SK-N-SH treated with all-trans-retinoic acid at 6 μM for 48 hours (cell line): ENCODE measurements at regions not wholly inside any gene's neighbourhood (a gene's known extent, or its start where the extent isn't known, plus 50 kb on each side); places are given as distances from the start of the nearest gene placed in this dataset.

Source experiments
- ATAC-seq: fragments of 200-7000 bp; cut with Tn5 transposase; 3 replicates; pipeline ENCODE4 v1.9.1; 2020; ENCODE audit warnings: mild to moderate bottlenecking, moderate library complexity
- ARNTL ChIP-seq: fragments of 450-650 bp; formaldehyde crosslinking; IDR thresholded peaks from 2 replicates; pipeline ENCODE4 v1.5.0; 2020; ENCODE audit warnings: low read depth, mild to moderate bottlenecking, moderate library complexity, borderline replicate concordance
- CSDC2 ChIP-seq: fragments of 250-450 bp; sonication (Bioruptor Pico); IDR thresholded peaks from 2 replicates; pipeline ENCODE4 v1.5.0; 2020; ENCODE audit warnings: mild to moderate bottlenecking, moderate library complexity
- ESRRG ChIP-seq: fragments of 250-450 bp; sonication (Bioruptor Pico); IDR thresholded peaks from 2 replicates; pipeline ENCODE4 v1.6.1; 2021; ENCODE audit warnings: mild to moderate bottlenecking
- OSR1 ChIP-seq: fragments of 250-450 bp; sonication (Bioruptor Pico); IDR thresholded peaks from 2 replicates; pipeline ENCODE4 v1.8.0; 2022; ENCODE audit warnings: moderate library complexity, mild to moderate bottlenecking, inconsistent platforms
- PATZ1 ChIP-seq: fragments of 250-450 bp; sonication (Bioruptor Pico); IDR thresholded peaks from 2 replicates; pipeline ENCODE4 v1.8.0; 2020; ENCODE audit warnings: mild to moderate bottlenecking, moderate library complexity, borderline replicate concordance
- PPARA ChIP-seq: fragments of 250-450 bp; sonication (Bioruptor Pico); IDR thresholded peaks from 2 replicates; pipeline ENCODE4 v1.5.0; 2020; ENCODE audit warnings: mild to moderate bottlenecking, borderline replicate concordance
- RARB ChIP-seq: fragments of 250-450 bp; sonication (Bioruptor Pico); IDR thresholded peaks from 2 replicates; pipeline ENCODE4 v1.8.0; 2021; ENCODE audit warnings: mild to moderate bottlenecking, moderate library complexity
- SNAI2 ChIP-seq: fragments of 250-450 bp; sonication (Bioruptor Pico); IDR thresholded peaks from 2 replicates; pipeline ENCODE4 v1.5.0; 2020; ENCODE audit warnings: mild to moderate bottlenecking, moderate library complexity
- TCF4 ChIP-seq: fragments of 250-450 bp; sonication (Bioruptor Pico); IDR thresholded peaks from 2 replicates; pipeline ENCODE4 v1.8.0; 2021; ENCODE audit warnings: mild to moderate bottlenecking, moderate library complexity, borderline replicate concordance
- ZC3H10 ChIP-seq: fragments of 250-450 bp; sonication (Bioruptor Pico); IDR thresholded peaks from 2 replicates; pipeline ENCODE4 v1.5.1; 2021; ENCODE audit warnings: mild to moderate bottlenecking, moderate library complexity
- ZFP3 ChIP-seq: fragments of 250-450 bp; sonication (Bioruptor Pico); IDR thresholded peaks from 2 replicates; pipeline ENCODE4 v1.5.0; 2020; ENCODE audit warnings: mild to moderate bottlenecking, moderate library complexity
- ZNF565 ChIP-seq: fragments of 450-650 bp; formaldehyde crosslinking; conservative IDR thresholded peaks from 2 replicates; pipeline ENCODE4 v1.5.0; 2020; ENCODE audit warnings: low read depth, mild to moderate bottlenecking, moderate library complexity
- ZNF70 ChIP-seq: fragments of 450-650 bp; formaldehyde crosslinking; IDR thresholded peaks from 2 replicates; pipeline ENCODE4 v1.5.0; 2020; ENCODE audit warnings: mild to moderate bottlenecking, moderate library complexity
- ZNF8 ChIP-seq: fragments of 450-650 bp; formaldehyde crosslinking; IDR thresholded peaks from 2 replicates; pipeline ENCODE4 v1.5.0; 2020; ENCODE audit warnings: mild to moderate bottlenecking, moderate library complexity
- TF ChIP-seq, protein P1 (sequence below): fragments of 250-450 bp; sonication (Bioruptor Pico); IDR thresholded peaks from 2 replicates; pipeline ENCODE4 v1.5.0; 2020; ENCODE audit warnings: mild to moderate bottlenecking, moderate library complexity
- TF ChIP-seq, protein P2 (sequence below): fragments of 250-450 bp; sonication (Bioruptor Pico); IDR thresholded peaks from 2 replicates; pipeline ENCODE4 v1.5.1; 2021; ENCODE audit warnings: mild to moderate bottlenecking, moderate library complexity
- TF ChIP-seq, protein P3 (sequence below): fragments of 250-450 bp; sonication (Bioruptor Pico); IDR thresholded peaks from 2 replicates; pipeline ENCODE4 v1.8.0; 2021; ENCODE audit warnings: low read depth, mild to moderate bottlenecking, moderate library complexity, borderline replicate concordance
- TF ChIP-seq, protein P4 (sequence below): fragments of 250-450 bp; sonication (Bioruptor Pico); IDR thresholded peaks from 2 replicates; pipeline ENCODE4 v1.5.1; 2020; ENCODE audit warnings: low read depth, mild to moderate bottlenecking, moderate library complexity

GRCh38 chr4:179569549-179569948 is 2127.3 kb upstream of the AGA start:
- no peak for ATAC-seq
- TF ChIP-seq, protein P1, sequence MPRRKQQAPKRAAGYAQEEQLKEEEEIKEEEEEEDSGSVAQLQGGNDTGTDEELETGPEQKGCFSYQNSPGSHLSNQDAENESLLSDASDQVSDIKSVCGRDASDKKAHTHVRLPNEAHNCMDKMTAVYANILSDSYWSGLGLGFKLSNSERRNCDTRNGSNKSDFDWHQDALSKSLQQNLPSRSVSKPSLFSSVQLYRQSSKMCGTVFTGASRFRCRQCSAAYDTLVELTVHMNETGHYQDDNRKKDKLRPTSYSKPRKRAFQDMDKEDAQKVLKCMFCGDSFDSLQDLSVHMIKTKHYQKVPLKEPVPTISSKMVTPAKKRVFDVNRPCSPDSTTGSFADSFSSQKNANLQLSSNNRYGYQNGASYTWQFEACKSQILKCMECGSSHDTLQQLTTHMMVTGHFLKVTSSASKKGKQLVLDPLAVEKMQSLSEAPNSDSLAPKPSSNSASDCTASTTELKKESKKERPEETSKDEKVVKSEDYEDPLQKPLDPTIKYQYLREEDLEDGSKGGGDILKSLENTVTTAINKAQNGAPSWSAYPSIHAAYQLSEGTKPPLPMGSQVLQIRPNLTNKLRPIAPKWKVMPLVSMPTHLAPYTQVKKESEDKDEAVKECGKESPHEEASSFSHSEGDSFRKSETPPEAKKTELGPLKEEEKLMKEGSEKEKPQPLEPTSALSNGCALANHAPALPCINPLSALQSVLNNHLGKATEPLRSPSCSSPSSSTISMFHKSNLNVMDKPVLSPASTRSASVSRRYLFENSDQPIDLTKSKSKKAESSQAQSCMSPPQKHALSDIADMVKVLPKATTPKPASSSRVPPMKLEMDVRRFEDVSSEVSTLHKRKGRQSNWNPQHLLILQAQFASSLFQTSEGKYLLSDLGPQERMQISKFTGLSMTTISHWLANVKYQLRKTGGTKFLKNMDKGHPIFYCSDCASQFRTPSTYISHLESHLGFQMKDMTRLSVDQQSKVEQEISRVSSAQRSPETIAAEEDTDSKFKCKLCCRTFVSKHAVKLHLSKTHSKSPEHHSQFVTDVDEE (CRISPR knock-in tag): no peak
- no peak for TF ChIP-seq ZC3H10 (CRISPR knock-in tag)
- no peak for TF ChIP-seq ZFP3 (CRISPR knock-in tag)
- TF ChIP-seq, protein P2, sequence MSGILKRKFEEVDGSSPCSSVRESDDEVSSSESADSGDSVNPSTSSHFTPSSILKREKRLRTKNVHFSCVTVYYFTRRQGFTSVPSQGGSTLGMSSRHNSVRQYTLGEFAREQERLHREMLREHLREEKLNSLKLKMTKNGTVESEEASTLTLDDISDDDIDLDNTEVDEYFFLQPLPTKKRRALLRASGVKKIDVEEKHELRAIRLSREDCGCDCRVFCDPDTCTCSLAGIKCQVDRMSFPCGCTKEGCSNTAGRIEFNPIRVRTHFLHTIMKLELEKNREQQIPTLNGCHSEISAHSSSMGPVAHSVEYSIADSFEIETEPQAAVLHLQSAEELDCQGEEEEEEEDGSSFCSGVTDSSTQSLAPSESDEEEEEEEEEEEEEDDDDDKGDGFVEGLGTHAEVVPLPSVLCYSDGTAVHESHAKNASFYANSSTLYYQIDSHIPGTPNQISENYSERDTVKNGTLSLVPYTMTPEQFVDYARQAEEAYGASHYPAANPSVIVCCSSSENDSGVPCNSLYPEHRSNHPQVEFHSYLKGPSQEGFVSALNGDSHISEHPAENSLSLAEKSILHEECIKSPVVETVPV (CRISPR knock-in tag): no peak

DNA sequence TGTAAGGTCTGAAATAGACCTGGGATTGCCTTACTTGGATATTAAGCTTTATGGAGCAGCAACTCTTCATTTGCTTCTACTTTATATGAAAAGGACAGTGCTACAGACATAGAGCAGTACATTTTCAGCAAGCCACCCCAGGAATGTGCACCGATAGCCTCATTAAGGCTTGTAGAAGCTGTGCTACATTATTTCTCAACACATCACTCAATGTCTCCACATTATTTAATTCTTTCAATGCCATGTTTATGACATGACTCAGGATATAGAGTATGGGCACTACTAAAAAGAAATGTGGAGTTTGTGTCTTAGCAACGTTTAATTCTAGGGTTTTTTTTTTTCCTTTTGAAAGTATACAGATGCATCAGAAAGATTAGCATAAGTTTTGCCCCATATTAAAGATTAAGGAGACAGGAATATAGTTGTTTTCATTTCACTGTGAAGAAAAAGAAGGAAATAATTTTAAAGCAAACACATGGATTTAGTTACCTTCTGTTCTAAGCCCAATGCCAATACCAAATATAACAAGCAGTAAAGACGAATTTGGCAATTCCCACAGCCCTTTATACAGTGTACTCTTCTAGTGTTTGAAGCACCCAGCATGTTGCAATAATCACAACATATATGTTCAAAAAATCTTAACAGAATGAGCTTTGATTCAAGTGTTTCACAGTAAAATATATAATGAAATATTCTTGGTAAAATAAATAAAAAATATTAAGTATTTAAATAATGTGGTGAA is 2140.1 kb upstream of the AGA start:
- ATAC-seq: peak; percentile 60
- TF ChIP-seq ZFP3 (CRISPR knock-in tag) (no peak), OSR1 (CRISPR knock-in tag) (no peak)
- TF ChIP-seq, protein P2 (CRISPR knock-in tag): no peak
- TF ChIP-seq, all 23 proteins: peak for 0

DNA sequence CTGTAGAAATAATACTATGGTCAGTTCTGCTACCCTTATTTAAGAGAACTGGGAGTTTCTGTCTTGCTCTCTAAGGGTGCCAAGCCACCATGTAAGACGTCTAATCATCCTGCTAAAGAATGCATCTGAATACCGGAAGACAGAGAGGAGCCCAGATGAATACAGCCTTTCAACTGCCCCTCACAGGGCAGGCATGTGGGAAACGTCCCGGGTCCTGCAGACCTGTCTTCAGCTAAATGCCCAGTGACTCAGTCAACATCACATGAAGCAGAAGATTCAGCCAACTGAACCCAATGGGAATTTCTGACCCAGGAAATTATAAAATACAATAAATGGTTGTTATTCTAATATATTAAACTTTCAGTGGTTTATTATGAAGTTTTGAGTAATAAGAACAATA is 2141.0 kb upstream of the AGA start:
- ATAC-seq: peak; percentile 39
- TF ChIP-seq, protein P3, sequence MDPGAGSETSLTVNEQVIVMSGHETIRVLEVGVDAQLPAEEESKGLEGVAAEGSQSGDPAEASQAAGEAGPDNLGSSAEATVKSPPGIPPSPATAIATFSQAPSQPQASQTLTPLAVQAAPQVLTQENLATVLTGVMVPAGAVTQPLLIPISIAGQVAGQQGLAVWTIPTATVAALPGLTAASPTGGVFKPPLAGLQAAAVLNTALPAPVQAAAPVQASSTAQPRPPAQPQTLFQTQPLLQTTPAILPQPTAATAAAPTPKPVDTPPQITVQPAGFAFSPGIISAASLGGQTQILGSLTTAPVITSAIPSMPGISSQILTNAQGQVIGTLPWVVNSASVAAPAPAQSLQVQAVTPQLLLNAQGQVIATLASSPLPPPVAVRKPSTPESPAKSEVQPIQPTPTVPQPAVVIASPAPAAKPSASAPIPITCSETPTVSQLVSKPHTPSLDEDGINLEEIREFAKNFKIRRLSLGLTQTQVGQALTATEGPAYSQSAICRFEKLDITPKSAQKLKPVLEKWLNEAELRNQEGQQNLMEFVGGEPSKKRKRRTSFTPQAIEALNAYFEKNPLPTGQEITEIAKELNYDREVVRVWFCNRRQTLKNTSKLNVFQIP (CRISPR knock-in tag): no peak
- no peak for TF ChIP-seq ARNTL (CRISPR knock-in tag)
- TF ChIP-seq CSDC2 (CRISPR knock-in tag): no peak
- TF ChIP-seq TCF4: no peak
- TF ChIP-seq SNAI2 (CRISPR knock-in tag): no peak
- TF ChIP-seq RARB: no peak
- no peak for TF ChIP-seq PATZ1 (CRISPR knock-in tag)
- no peak for TF ChIP-seq ZNF8
- TF ChIP-seq ZFP3 (CRISPR knock-in tag): no peak
- no peak for TF ChIP-seq ZNF565 (CRISPR knock-in tag)
- TF ChIP-seq, protein P4, sequence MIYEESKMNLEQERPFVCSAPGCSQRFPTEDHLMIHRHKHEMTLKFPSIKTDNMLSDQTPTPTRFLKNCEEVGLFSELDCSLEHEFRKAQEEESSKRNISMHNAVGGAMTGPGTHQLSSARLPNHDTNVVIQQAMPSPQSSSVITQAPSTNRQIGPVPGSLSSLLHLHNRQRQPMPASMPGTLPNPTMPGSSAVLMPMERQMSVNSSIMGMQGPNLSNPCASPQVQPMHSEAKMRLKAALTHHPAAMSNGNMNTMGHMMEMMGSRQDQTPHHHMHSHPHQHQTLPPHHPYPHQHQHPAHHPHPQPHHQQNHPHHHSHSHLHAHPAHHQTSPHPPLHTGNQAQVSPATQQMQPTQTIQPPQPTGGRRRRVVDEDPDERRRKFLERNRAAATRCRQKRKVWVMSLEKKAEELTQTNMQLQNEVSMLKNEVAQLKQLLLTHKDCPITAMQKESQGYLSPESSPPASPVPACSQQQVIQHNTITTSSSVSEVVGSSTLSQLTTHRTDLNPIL: no peak
- no peak for TF ChIP-seq PPARA
- TF ChIP-seq ZC3H10 (CRISPR knock-in tag): no peak
- TF ChIP-seq ZNF70 (CRISPR knock-in tag): no peak
- no peak for TF ChIP-seq ESRRG (CRISPR knock-in tag)
